WTC11 (cell line): ENCODE measurements at regions not wholly inside any gene's neighbourhood (a gene's known extent, or its start where the extent isn't known, plus 50 kb on each side); places are given as distances from the start of the nearest gene placed in this dataset.

ENCODE experiments used
- CREM ChIP-seq: sonication (generic); formaldehyde crosslinking; IDR thresholded peaks from 2 replicates; pipeline ENCODE4 v1.8.1; 2022; ENCODE audit warnings: mild to moderate bottlenecking, missing genetic modification reagents, moderate library complexity
- CTCF ChIP-seq: fragments of 200-600 bp; IDR thresholded peaks from 2 replicates; pipeline ENCODE4 v1.8.0; 2022; ENCODE audit warnings: antibody characterized with exemption
- RORB ChIP-seq: fragments of 250-450 bp; sonication (Bioruptor Pico); IDR thresholded peaks from 2 replicates; pipeline ENCODE4 v1.9.0; 2021; ENCODE audit warnings: mild to moderate bottlenecking

DNA sequence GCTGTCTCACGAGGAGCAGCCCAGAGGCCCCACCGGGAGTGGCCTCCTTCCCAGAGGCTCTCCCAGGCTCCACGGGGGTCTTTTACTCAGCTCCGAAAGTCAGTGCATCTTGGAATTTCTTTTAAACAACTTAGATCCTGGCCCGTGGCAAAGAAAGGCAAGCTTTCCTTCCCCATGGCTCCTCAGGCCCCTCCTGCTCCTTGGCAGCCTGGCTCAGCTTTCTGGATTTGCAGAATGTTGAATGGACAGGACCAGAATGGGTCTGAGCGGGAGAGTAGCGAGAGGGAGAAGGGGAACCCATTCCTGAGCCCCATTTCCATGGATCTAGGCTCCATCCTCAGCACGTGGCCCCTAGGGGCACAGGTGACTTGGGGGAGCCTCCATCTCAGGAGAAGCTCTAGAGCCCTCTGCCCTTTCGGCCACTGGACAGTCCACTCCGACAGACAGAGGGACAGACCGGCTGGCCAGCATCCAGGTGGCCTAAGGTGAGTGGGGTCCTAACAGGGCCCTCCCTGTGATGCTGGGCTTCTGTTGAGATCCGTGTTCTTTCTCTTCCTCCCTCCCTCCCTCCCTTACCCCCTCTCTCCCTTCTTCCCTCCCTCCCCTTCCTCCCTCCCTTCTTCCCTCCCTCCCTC, 173.9 kb upstream of the PPP1R26 start:
- TF ChIP-seq CREM (no peak), RORB (no peak), CTCF (no peak)
